DOHH2 (cell line): ENCODE measurements at regions not wholly inside any gene's neighbourhood (a gene's known extent, or its start where the extent isn't known, plus 50 kb on each side); places are given as distances from the start of the nearest gene placed in this dataset.

Source experiments
- H3F3A ChIP-seq: fragments of 200-600 bp; sonication (generic), shearing (Covaris generic); 2 replicates; pipeline ENCODE4 v1.6.0; 2016; ENCODE audit warnings: antibody characterized with exemption, mild to moderate bottlenecking; ENCODE audit not compliant: control insufficient read depth, insufficient read depth
- H3K27ac ChIP-seq: fragments of 200-600 bp; sonication (generic); 2 replicates; pipeline ENCODE4 v1.5.1; 2014; ENCODE audit warnings: low read depth, mild to moderate bottlenecking, low read length, moderate library complexity
- H3K27me3 ChIP-seq: fragments of 200-600 bp; sonication (generic); 2 replicates; pipeline ENCODE4 v1.6.1; 2014; ENCODE audit warnings: mild to moderate bottlenecking, low read length, mixed read lengths; ENCODE audit not compliant: control insufficient read depth
- H3K36me3 ChIP-seq: fragments of 200-600 bp; sonication (generic); 2 replicates; pipeline ENCODE4 v1.6.1; 2014; ENCODE audit warnings: mild to moderate bottlenecking, low read length, moderate library complexity, mixed read lengths; ENCODE audit not compliant: control insufficient read depth
- H3K4me1 ChIP-seq: fragments of 200-600 bp; sonication (generic); 2 replicates; pipeline ENCODE4 v1.6.1; 2014; ENCODE audit warnings: mild to moderate bottlenecking, low read length, mixed read lengths; ENCODE audit not compliant: control insufficient read depth
- H3K4me2 ChIP-seq: fragments of 200-600 bp; sonication (generic); 2 replicates; pipeline ENCODE4 v1.6.0; 2014; ENCODE audit warnings: mild to moderate bottlenecking, low read length, moderate library complexity
- H3K4me3 ChIP-seq: fragments of 200-600 bp; sonication (generic); 2 replicates; pipeline ENCODE4 v1.5.1; 2014; ENCODE audit warnings: mild to moderate bottlenecking, low read length, mixed read lengths
- H3K79me2 ChIP-seq: fragments of 200-600 bp; sonication (generic); 2 replicates; pipeline ENCODE4 v1.6.1; 2014; ENCODE audit warnings: mild to moderate bottlenecking, low read length, mixed read lengths; ENCODE audit not compliant: control insufficient read depth
- H3K9me2 ChIP-seq: fragments of 200-600 bp; sonication (generic); replicated peaks from 2 replicates; pipeline ENCODE4 v1.6.1; 2014; ENCODE audit warnings: mild to moderate bottlenecking, low read length, mixed read lengths; ENCODE audit not compliant: control insufficient read depth
- H3K9me3 ChIP-seq: fragments of 200-600 bp; sonication (generic); 2 replicates; pipeline ENCODE4 v1.6.1; 2014; ENCODE audit warnings: antibody characterized with exemption, low read length, mixed read lengths; ENCODE audit not compliant: control insufficient read depth, insufficient read depth
- H4K20me1 ChIP-seq: fragments of 200-600 bp; sonication (generic); 2 replicates; pipeline ENCODE4 v1.6.0; 2014; ENCODE audit warnings: low read depth, mild to moderate bottlenecking, antibody characterized with exemption, low read length, moderate library complexity; ENCODE audit not compliant: control insufficient read depth, insufficient read depth
- EZH2phosphoT487 ChIP-seq: fragments of 200-600 bp; sonication (generic); IDR thresholded peaks from 2 replicates; pipeline ENCODE4 v1.6.1; 2017; ENCODE audit warnings: borderline replicate concordance, mild to moderate bottlenecking, antibody characterized with exemption, low read length, moderate library complexity, mixed read lengths
- TF ChIP-seq, protein P1 (sequence below): fragments of 200-600 bp; sonication (generic); IDR thresholded peaks from one replicate; pipeline ENCODE4 v1.5.1; 2014; ENCODE audit warnings: antibody characterized with exemption, mild to moderate bottlenecking, low read depth, low read length; ENCODE audit not compliant: poor library complexity, severe bottlenecking

DNA sequence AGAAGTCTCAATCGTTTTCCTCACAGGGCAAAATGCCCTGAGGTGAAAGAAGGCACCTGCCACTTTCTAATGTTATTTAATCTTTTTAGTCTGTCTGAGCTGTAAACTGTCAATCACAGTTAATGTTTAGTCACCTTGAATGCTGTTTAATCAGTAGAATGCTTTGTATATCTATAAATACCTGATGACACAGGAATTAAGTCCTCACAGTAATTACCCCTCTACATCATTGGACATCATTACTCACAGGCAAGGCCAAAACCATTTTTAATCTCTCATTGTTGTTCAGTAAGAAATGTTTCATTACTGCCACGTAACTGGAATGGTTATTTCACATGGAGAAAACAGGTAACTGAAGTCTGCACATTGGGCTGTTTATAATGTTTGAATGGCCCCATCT lies 178.8 kb downstream of the EXOC5 start:
- Histone ChIP-seq H3K36me3 (no peaks in the 10 kb centered on the region), H3K9me3 (no peaks in the 10 kb centered on the region), H3F3A (no peaks in the 10 kb centered on the region), H3K27ac (no peak overlapping the region), H3K27me3 (no peaks in the 10 kb centered on the region), H4K20me1 (no peaks in the 10 kb centered on the region), H3K4me3 (no peak overlapping the region), H3K79me2 (no peaks in the 10 kb centered on the region), H3K9me2 (no peaks in the 10 kb centered on the region), H3K4me2 (no peak overlapping the region), H3K4me1 (no peaks in the 10 kb centered on the region)
- TF ChIP-seq, protein P1, sequence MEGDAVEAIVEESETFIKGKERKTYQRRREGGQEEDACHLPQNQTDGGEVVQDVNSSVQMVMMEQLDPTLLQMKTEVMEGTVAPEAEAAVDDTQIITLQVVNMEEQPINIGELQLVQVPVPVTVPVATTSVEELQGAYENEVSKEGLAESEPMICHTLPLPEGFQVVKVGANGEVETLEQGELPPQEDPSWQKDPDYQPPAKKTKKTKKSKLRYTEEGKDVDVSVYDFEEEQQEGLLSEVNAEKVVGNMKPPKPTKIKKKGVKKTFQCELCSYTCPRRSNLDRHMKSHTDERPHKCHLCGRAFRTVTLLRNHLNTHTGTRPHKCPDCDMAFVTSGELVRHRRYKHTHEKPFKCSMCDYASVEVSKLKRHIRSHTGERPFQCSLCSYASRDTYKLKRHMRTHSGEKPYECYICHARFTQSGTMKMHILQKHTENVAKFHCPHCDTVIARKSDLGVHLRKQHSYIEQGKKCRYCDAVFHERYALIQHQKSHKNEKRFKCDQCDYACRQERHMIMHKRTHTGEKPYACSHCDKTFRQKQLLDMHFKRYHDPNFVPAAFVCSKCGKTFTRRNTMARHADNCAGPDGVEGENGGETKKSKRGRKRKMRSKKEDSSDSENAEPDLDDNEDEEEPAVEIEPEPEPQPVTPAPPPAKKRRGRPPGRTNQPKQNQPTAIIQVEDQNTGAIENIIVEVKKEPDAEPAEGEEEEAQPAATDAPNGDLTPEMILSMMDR = no peak
- no peak for TF ChIP-seq EZH2phosphoT487

DNA sequence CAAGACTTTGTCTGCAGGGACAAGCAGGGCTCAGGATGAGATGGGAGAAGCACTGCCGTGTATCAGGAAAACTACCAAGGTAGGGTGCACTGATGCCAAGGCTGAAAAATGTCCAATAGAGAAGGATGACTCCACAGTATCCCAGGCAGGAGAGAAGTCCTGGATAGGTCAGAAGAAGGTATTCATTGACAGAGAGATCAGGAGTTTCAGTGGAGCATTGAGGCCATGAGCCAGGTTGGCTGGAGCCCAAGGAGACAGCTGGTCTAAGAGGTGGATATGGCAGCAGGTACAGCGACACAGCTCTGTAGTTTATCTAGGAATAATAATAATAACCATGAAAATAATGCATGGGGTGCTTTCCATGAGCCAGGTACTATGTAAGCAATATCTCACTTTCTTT lies 180.9 kb downstream of the EXOC5 start:
- no peaks in the 10 kb centered on the region for H3K79me2 ChIP-seq
- H3K4me3 ChIP-seq = no peak overlapping the region
- no peaks in the 10 kb centered on the region for H3F3A ChIP-seq
- no peaks in the 10 kb centered on the region for H3K9me2 ChIP-seq
- H3K9me3 ChIP-seq = no peaks in the 10 kb centered on the region
- no peak overlapping the region for H3K27ac ChIP-seq
- no peaks in the 10 kb centered on the region for H3K36me3 ChIP-seq
- H3K27me3 ChIP-seq = no peaks in the 10 kb centered on the region
- H4K20me1 ChIP-seq = no peaks in the 10 kb centered on the region
- no peak overlapping the region for H3K4me2 ChIP-seq
- TF ChIP-seq, protein P1 = no peak
- TF ChIP-seq EZH2phosphoT487 = no peak
- H3K4me1 ChIP-seq = no peaks in the 10 kb centered on the region

DNA sequence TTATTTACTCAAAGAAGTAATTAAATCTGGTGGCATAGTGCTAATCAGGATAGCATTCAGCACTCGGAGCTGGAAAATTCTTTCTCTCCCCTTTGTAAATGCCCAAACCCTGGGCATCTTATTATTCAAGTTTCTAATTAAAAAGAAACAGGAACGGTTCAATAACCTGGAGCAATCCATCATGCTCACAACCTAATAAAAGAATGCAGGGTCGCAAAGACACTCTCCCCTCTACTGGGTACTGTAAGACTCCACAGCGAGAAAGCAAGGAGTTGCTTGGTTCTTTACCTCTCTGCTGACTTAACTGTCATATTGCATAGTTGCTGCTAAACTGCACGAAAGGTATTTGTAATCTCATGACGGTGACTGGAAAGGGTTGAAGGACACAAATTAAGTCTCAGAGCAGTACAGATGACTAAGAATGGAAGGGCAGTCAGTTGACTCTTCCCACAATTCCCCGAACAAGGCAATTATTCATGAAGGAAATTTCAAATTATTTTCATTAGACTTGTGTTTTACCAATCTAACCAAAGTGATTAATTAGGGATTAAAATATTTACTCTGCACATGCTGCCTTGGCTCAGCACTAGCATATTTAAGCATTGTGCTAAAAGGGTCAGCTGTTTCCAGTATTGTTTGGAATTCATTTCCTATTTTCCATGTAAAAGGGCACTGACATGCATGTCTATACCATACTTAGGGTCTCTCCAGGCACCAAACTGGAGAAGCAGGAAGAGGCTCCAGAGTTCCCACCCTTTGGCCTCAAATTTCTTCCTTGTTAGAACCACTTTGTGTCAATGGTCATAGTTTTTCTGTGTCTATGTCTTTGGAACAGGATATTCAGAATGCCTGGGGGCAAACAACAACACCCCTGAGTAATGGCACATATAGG lies 182.2 kb downstream of the EXOC5 start:
- H3K27ac ChIP-seq = no peak overlapping the region
- no peaks in the 10 kb centered on the region for H3K9me2 ChIP-seq
- no peaks in the 10 kb centered on the region for H3K27me3 ChIP-seq
- no peaks in the 10 kb centered on the region for H3F3A ChIP-seq
- no peaks in the 10 kb centered on the region for H3K4me1 ChIP-seq
- H3K79me2 ChIP-seq = no peaks in the 10 kb centered on the region
- H3K4me3 ChIP-seq = no peak overlapping the region
- TF ChIP-seq, protein P1 = no peak
- TF ChIP-seq EZH2phosphoT487 = no peak
- no peaks in the 10 kb centered on the region for H3K36me3 ChIP-seq
- no peaks in the 10 kb centered on the region for H4K20me1 ChIP-seq
- no peak overlapping the region for H3K4me2 ChIP-seq
- no peaks in the 10 kb centered on the region for H3K9me3 ChIP-seq
